Right cardiac atrium (tissue), 5 donors: ENCODE measurements at regions not wholly inside any gene's neighbourhood (a gene's known extent, or its start where the extent isn't known, plus 50 kb on each side); places are given as distances from the start of the nearest gene placed in this dataset.

Experiments used
- ATAC-seq, 2 donors: fragments of 200-7000 bp; cut with Tn5 transposase; one replicate each; pipeline versions ENCODE4 v1.8.0 to v1.9.1; 2020; ENCODE audit warnings: moderate library complexity in 2 of 2, mild to moderate bottlenecking in 1 of 2
- DNase-seq, 3 donors: peaks; one replicate each; pipeline ENCODE4 v3.0.0-alpha.2; 2020
- H3K27ac ChIP-seq: one replicate; pipeline ENCODE4 v1.5.1; 2013; ENCODE audit warnings: mild to moderate bottlenecking, low read length, control low read depth, moderate library complexity
- H3K27me3 ChIP-seq: one replicate; pipeline ENCODE4 v1.6.1; 2013; ENCODE audit not compliant: control insufficient read depth, insufficient read depth
- H3K4me1 ChIP-seq: one replicate; pipeline ENCODE4 v1.6.1; 2013; ENCODE audit warnings: low read length; ENCODE audit not compliant: control insufficient read depth, insufficient read depth
- H3K4me3 ChIP-seq: one replicate; pipeline ENCODE4 v1.5.1; 2013; ENCODE audit warnings: low read length, control low read depth
- H3K9me3 ChIP-seq: one replicate; pipeline ENCODE4 v1.6.1; 2013; ENCODE audit warnings: low read length; ENCODE audit not compliant: control insufficient read depth
- WGBS: extraction: QIAGEN DNeasy Blood & Tissue Kit; methylation state at CpG from one replicate; pipeline ENCODE4 v1.1.7; 2013; 5-methylcytosine and 5-hydroxymethylcytosine counted together
- intact Hi-C, 4 donors: fragments of 100-400 bp; cut with DNase I; formaldehyde crosslinking; loops; one replicate each; pipeline versions ENCODE4 v1.11.0 to v1.14.0; 2022 to 2023
- donor health status: healthy with polysubstance abuse.
- donor health status: DM: no; HTN: yes; CAD: no.
- donor health status: DM: no; HTN: no; CAD: no.
- donor health status: DM: no; HTN: yes; CAD: no; lungs with severe emphysema.
- donor health status: DM: yes; HTN: yes; CAD: no.

DNA sequence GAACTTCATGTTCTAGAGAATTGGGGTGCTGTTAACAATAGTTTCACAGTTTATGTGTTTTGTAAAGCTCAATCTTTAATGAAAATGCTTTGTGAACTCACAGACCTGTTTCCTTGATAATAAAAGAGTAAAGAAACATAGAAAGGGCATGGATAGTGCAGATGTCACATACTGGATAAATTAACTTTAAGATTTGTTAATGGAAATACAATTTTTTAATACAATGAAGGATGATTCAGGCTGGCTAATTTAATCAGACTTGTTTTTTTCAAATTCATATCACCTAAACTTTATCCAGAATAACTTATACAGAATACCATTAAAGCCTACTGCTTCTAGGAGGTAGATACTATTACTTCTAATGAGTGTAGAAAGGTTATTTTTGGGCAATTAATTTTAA lies 1033.5 kb upstream of the SLC10A2 start:
- DNase-seq: no peak

DNA sequence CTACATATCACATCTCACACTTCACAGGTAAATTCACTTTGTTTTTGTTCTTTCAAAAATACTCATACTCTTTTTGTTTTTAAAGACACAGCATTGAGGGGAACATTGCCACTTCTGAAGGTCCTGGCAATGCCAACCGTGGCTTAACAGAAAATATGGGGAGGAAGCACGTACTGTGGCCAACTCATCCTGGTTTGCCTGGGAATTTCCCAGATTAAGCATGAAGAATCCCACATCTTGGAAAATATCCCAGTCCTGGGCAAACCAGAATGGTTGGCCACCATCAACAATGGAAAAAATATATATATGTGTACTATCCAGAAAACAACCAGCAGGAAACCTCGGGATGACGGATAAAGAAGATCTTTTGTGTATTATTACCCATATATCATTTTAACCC lies 1032.2 kb upstream of the SLC10A2 start:
- DNase-seq (no peak), ATAC-seq (no peak)

More for the DNA sequence above, 1033.5 kb upstream of the SLC10A2 start:
- intact Hi-C loops: no loop called here
- H3K9me3 ChIP-seq: no peaks in the 10 kb centered on the region
- no peaks in the 10 kb centered on the region for H3K4me1 ChIP-seq
- ATAC-seq: no peak
- H3K4me3 ChIP-seq: no peak overlapping the region
- H3K27ac ChIP-seq: no peak overlapping the region
- H3K27me3 ChIP-seq: no peaks in the 10 kb centered on the region

DNA sequence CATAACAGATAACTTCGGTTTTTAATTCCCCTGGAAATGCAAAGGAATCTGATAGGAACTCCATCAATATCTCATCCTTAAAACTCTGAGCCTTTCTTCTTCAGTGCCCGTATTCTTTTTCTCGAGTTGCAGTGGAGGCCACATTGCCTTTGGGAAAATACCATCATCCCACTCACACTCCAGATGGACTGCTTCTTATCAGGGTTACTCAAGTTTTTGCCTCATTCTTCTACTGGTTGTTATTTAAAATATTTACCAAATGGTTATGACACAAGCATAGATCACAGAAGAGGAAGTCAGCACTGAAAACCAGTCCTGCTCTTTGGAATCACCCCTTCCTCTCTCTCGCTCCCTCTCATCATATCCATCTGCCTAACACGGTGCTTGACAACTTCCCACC lies 1020.5 kb upstream of the SLC10A2 start:
- H3K27me3 ChIP-seq: no peaks in the 10 kb centered on the region
- 61% methylated on average over 5 of the region's 5 CpGs for WGBS
- ATAC-seq (no peak), DNase-seq (no peak)
- no peaks in the 10 kb centered on the region for H3K9me3 ChIP-seq
- intact Hi-C loops: no loop called here
- H3K4me1 ChIP-seq: no peaks in the 10 kb centered on the region
- H3K27ac ChIP-seq: no peak overlapping the region
- H3K4me3 ChIP-seq: no peak overlapping the region

More for the DNA sequence above, 1032.2 kb upstream of the SLC10A2 start:
- H3K9me3 ChIP-seq: no peaks in the 10 kb centered on the region
- WGBS: 89% methylated on average over 4 of the region's 4 CpGs
- H3K4me3 ChIP-seq: no peak overlapping the region
- no peak overlapping the region for H3K27ac ChIP-seq
- intact Hi-C loops: no loop called here
- no peaks in the 10 kb centered on the region for H3K27me3 ChIP-seq
- no peaks in the 10 kb centered on the region for H3K4me1 ChIP-seq

DNA sequence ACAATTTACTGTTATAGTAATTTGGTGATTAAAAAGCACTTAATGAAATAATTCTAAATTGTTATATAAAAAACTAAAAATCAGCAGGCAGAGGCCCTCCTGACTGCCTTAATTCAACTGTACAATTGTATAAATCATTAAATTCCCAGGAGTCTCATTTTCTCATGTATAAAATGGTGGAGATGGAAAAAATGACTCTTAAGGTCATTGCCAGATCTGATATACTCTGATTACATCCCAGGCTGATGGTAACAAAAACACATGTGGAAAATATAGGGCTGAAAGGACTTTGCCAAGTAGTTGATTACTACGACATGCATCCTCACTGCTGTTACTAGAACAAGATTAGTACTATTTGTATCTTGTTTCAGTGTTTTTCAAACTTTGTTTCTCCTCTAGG lies 1020.0 kb upstream of the SLC10A2 start:
- 60% methylated on average over 1 of the region's 1 CpG for WGBS
- H3K9me3 ChIP-seq: no peaks in the 10 kb centered on the region
- H3K4me1 ChIP-seq: no peaks in the 10 kb centered on the region
- intact Hi-C loops: no loop called here
- ATAC-seq (no peak), DNase-seq (no peak)
- no peaks in the 10 kb centered on the region for H3K27me3 ChIP-seq
- H3K27ac ChIP-seq: no peak overlapping the region
- no peak overlapping the region for H3K4me3 ChIP-seq

DNA sequence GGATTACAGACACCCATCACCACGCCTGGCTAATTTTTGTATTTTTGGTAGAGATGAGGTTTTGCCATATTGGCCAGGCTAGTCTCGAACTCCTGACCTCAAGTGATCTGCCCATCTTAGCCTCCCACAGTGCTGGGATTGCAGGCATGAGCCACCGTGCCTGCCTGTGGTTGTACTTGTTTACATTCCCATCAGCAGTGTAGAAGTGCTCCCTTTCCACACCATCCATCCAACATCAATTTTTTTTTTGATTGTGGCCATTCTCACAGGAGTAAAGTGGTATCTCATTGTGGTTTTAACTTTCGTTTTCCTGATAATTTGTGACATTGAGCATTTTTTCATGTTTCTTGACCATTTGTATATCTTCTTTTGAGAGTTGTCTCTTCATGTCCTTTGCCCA lies 1019.4 kb upstream of the SLC10A2 start:
- WGBS: 69% methylated on average over 4 of the region's 4 CpGs
- ATAC-seq: no peak
- H3K27me3 ChIP-seq: no peaks in the 10 kb centered on the region
- H3K4me3 ChIP-seq: no peak overlapping the region
- intact Hi-C loops: no loop called here
- H3K4me1 ChIP-seq: no peaks in the 10 kb centered on the region
- H3K9me3 ChIP-seq: no peaks in the 10 kb centered on the region
- H3K27ac ChIP-seq: no peak overlapping the region
- DNase-seq: no peak

DNA sequence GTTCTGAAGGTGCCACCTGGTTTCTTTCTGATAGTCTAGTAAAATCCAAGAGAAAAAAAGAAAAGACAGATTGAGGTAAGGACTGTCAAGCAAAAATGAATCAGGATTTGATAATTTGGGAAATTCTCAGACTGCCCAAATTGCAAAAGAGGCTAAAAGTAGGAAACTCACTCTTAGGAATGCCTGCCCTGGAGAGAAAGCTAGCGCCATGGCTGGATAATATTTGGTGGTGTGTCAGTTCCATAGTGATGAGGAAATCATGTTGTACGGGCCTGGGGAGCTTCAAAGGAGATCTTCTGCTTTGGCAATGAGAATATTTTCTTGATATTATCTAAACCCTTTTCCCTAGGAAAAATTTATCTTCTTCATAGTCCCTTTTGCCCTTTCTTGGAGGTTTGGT lies 1008.1 kb upstream of the SLC10A2 start:
- intact Hi-C loops: no loop called here
- ATAC-seq (no peak), DNase-seq (no peak)
- Histone ChIP-seq H3K27ac (no peak overlapping the region), H3K4me1 (no peaks in the 10 kb centered on the region), H3K27me3 (no peaks in the 10 kb centered on the region), H3K9me3 (no peaks in the 10 kb centered on the region), H3K4me3 (no peak overlapping the region)
- 90% methylated on average over 2 of the region's 2 CpGs for WGBS

DNA sequence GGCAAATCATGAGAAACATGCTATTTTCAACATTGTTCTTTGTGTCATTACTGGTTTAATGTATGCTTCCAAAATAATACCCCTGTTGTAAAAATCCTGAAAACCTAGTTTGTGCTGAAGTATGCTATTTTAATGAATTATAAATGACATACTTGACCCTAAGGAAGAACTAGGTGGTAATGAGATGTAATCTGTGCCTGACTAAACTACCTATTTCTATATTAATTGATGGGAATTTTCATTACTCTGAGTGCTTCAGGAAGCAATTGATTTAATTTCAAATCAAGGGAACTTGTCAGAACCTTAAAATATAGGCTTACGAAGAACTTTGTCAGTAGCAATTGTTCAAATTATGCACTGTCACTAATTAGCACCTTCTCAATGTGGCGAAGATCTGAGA lies 1005.6 kb upstream of the SLC10A2 start:
- H3K4me3 ChIP-seq: no peak overlapping the region
- intact Hi-C loops: no loop called here
- no peaks in the 10 kb centered on the region for H3K4me1 ChIP-seq
- ATAC-seq: no peak
- no peak overlapping the region for H3K27ac ChIP-seq
- DNase-seq: no peak
- 95% methylated on average over 2 of the region's 2 CpGs for WGBS
- H3K27me3 ChIP-seq: no peaks in the 10 kb centered on the region
- H3K9me3 ChIP-seq: no peaks in the 10 kb centered on the region

DNA sequence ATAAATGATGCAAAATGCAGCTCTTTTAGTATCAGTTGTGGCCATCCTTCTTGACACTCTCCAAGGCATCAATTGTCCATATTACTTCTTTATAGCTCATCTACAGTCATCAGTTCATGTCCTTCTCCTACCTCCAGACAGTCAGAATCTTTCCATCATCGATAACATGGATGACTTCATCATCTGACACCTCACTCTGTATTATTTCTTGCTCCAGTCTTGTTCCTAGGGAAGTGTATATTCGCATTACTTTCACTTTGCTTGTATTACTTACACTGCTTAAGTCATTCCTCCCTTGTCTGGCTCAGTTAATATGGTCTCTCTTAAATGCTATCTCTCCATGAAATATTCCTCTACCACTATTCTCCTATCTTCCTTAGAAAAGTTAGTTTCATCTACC lies 999.1 kb upstream of the SLC10A2 start:
- Histone ChIP-seq H3K9me3 (no peaks in the 10 kb centered on the region), H3K27me3 (no peaks in the 10 kb centered on the region), H3K27ac (no peak overlapping the region), H3K4me3 (no peak overlapping the region), H3K4me1 (no peaks in the 10 kb centered on the region)
- intact Hi-C loops: no loop called here
- ATAC-seq (no peak), DNase-seq (no peak)
- WGBS: 87% methylated on average over 2 of the region's 2 CpGs

DNA sequence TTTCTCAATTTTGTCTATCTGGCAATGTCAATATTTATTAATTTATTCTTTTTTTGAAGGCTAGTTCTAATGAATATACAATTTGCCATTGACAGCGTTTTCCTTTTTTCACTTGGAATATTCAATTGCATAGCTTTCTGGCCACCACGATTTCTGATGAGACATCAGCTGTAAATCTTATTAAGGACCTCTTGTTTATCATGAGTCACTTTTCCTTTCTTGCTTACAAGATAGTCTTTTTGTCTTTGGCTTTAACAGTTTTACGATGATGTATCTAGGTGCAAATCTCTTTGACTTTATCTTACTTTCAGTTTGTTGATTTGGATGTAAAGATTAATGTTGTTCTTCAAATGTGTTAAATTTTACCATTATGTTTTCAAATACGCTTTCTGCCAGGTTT lies 991.6 kb upstream of the SLC10A2 start:
- H3K9me3 ChIP-seq: no peaks in the 10 kb centered on the region
- no peak overlapping the region for H3K27ac ChIP-seq
- no peak overlapping the region for H3K4me3 ChIP-seq
- DNase-seq: no peak
- H3K4me1 ChIP-seq: no peaks in the 10 kb centered on the region
- ATAC-seq: no peak
- 83% methylated on average over 4 of the region's 4 CpGs for whole genome bisulfite sequencing
- intact Hi-C loops: no loop called here
- no peaks in the 10 kb centered on the region for H3K27me3 ChIP-seq

DNA sequence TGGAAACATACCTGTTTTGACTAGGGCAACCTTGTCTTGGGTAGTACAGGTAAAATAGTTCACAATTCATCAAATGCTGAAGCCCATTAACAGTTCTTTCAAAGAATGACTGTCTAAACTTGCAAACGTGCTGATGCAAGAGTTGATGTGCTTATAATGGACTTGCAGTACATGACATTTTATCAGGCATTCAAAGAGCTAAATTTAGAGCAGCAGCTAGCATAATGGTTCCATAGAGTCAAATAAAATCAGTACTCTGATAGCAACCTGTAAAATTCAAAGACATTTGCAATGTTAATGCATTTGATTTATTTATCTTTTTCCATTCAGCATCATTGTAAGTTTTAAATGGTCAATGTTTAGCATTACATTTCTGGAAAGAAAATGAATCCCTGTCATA lies 979.7 kb upstream of the SLC10A2 start:
- Histone ChIP-seq H3K27ac (no peak overlapping the region), H3K27me3 (no peaks in the 10 kb centered on the region), H3K4me3 (no peak overlapping the region), H3K4me1 (no peaks in the 10 kb centered on the region), H3K9me3 (no peaks in the 10 kb centered on the region)
- intact Hi-C loops: no loop called here
- WGBS: 31% methylated on average over 1 of the region's 1 CpG
- no peak for ATAC-seq
- DNase-seq: no peak

DNA sequence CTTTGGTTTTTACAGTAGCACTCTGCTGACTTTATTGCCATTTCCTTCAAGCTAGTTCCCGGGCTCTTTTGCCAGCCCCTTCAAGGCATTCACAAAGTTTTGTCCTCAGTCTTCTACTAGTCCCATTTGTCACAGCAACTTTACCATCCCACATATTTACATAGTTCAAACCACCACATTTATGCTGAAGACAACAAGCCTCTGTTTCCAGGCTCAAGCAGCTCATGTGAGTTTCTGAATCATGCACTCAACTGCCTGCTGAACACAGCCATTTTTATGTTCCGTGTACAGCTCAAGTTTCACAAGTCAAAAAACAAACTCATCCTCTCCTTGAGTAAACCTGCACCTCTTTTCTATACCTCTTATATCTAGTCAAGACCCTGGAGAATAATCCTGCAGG lies 977.0 kb upstream of the SLC10A2 start:
- Histone ChIP-seq H3K9me3 (no peaks in the 10 kb centered on the region), H3K27ac (no peak overlapping the region), H3K27me3 (no peaks in the 10 kb centered on the region), H3K4me3 (no peak overlapping the region), H3K4me1 (no peaks in the 10 kb centered on the region)
- DNase-seq (no peak), ATAC-seq (no peak)
- intact Hi-C loops: no loop called here
- 92% methylated on average over 2 of the region's 2 CpGs for WGBS

DNA sequence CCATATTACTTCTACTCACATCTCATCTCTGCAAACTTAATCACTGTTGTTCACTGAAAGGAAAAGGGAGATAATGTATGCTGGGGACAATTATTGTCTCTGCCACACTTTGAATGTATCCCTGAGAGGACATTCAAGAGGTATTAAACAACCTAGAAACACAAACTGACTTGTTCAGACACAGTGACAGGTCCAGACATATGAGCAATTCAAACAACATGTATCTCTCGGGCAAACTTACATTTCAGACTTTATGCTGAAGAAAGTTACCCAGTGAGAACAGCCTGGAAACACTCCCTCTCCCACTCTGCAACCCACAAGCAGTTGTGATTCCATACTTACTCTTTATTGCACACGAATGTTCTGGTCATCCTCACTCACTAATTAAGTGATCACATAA lies 968.7 kb upstream of the SLC10A2 start:
- 82% methylated on average over 2 of the region's 2 CpGs for WGBS
- intact Hi-C loops: no loop called here

More for the DNA sequence above, 968.7 kb upstream of the SLC10A2 start:
- Histone ChIP-seq H3K4me1 (no peaks in the 10 kb centered on the region), H3K27ac (no peak overlapping the region), H3K27me3 (no peaks in the 10 kb centered on the region), H3K4me3 (no peak overlapping the region), H3K9me3 (no peaks in the 10 kb centered on the region)
- no peak for DNase-seq
- ATAC-seq: no peak
